ENCODE measurements at regions not wholly inside any gene's neighbourhood (a gene's known extent, or its start where the extent isn't known, plus 50 kb on each side); places are given as distances from the start of the nearest gene placed in this dataset.
A peak's percentile ranks its signal among the peaks of the same experiment; 100 is the strongest.
"Not testable (repeated sequence)": the region's sequence is repeated elsewhere in the genome, so short reads cannot be mapped to it uniquely, and the experiment has no call there.

DNA sequence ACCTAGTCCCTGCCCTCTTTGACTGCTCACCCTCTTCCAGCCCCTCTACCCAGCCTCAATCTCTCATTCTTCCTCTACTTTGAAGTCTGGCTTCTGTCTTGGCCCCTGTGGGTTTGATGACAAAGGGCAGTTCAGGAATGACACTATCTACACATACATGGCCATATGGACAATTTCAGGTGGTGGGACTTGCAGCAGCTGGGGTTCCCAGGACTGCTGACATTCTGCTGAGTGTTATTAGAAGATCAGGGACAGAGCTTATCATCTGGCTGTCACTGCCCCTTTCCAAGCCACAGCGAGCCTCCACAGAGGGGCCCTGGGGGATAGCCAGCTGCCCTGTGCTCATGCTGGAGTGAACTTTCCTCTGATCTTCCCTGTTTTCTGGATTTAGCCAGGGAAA lies 97.4 kb upstream of the IPO9 start:
- peak overlapping the region; percentile 40 to 90 (median 79) for H3K27ac ChIP-seq
- no peak overlapping the region for H3K4me3 ChIP-seq
- ATAC-seq (peak; percentile 75 to 94 (median 84)), DNase-seq (peak; percentile 54 to 77)
- intact Hi-C loops (cut with DNase I): no loop called here
- no peaks in the 10 kb centered on the region for H3K27me3 ChIP-seq
- TF ChIP-seq, protein P1, sequence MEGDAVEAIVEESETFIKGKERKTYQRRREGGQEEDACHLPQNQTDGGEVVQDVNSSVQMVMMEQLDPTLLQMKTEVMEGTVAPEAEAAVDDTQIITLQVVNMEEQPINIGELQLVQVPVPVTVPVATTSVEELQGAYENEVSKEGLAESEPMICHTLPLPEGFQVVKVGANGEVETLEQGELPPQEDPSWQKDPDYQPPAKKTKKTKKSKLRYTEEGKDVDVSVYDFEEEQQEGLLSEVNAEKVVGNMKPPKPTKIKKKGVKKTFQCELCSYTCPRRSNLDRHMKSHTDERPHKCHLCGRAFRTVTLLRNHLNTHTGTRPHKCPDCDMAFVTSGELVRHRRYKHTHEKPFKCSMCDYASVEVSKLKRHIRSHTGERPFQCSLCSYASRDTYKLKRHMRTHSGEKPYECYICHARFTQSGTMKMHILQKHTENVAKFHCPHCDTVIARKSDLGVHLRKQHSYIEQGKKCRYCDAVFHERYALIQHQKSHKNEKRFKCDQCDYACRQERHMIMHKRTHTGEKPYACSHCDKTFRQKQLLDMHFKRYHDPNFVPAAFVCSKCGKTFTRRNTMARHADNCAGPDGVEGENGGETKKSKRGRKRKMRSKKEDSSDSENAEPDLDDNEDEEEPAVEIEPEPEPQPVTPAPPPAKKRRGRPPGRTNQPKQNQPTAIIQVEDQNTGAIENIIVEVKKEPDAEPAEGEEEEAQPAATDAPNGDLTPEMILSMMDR (IDR thresholded peaks at IDR 0.05): no peak
- H3K9me3 ChIP-seq: no peaks in the 10 kb centered on the region
- H3K36me3 ChIP-seq: no peaks in the 10 kb centered on the region
- WGBS, 2 donors: 39 to 53% methylated on average over 1 of the region's 1 CpG
- H3K4me1 ChIP-seq: peaks cover 39 to 98% (median 78%) of the 10 kb centered on the region in 9 donors

DNA sequence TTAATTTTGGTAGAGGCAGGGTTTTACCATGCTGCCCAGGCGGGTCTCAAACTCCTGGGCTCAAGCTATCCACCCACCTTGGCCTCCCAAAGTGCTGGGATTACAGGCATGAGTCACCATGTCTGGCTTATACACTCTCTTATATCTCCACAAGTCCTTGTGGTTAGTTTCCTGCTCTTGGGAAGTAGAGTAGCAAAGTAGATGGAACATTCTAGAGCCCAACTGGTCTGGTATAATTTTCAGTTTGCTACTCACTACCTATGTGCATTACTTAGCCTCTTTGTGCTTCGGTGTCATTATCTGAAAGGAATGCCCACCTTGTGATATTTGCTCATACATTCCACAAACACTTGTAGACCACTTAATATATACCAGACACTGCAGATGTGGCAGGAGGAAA lies 96.6 kb upstream of the IPO9 start:
- intact Hi-C loops (cut with DNase I): no loop called here
- DNase-seq: no peak
- 61 to 80% methylated on average over 2 of the region's 2 CpGs for WGBS, 2 donors
- ATAC-seq: peak in 2 of 8 donors; percentile 25 to 36
- Histone ChIP-seq H3K4me3 (no peak overlapping the region), H3K27ac (peak overlapping the region in 9 of 10 donors; percentile 69 to 90 (median 80)), H3K9me3 (no peaks in the 10 kb centered on the region), H3K4me1 (peaks cover 38 to 98% (median 78%) of the 10 kb centered on the region in 9 donors), H3K27me3 (no peaks in the 10 kb centered on the region), H3K36me3 (no peaks in the 10 kb centered on the region)
- TF ChIP-seq, protein P1 (IDR thresholded peaks at IDR 0.05): no peak

DNA sequence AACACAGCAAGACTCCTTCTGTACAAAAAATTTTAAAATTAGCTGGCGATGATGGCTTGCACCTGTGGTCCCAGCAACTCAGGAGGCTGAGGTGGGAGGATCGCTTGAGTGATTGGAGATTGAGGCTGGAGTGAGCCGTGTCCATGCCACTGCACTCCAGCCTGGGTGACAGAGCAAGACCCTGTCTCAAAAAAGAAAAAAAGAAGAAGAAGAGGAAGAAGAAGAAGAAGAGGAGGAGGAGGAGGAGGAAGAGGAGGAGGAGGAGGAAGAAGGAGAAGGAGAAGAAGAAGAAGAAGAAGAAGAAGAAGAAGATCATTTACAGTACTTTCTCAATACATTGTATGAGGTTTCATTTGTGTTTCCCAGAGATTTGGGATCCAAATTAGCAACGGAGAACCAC lies 94.7 kb upstream of the IPO9 start:
- H3K4me3 ChIP-seq; H3K27me3 ChIP-seq; H3K9me3 ChIP-seq; ATAC-seq; DNase-seq; H3K36me3 ChIP-seq; intact Hi-C loops (cut with DNase I): not testable (repeated sequence)
- WGBS, 2 donors: 76 to 86% methylated on average over 4 of the region's 4 CpGs
- peaks cover 49 to 98% (median 87%) of the 10 kb centered on the region in 9 donors for H3K4me1 ChIP-seq
- peak overlapping the region in 6 of 10 donors; percentile 27 to 97 (median 94) for H3K27ac ChIP-seq

DNA sequence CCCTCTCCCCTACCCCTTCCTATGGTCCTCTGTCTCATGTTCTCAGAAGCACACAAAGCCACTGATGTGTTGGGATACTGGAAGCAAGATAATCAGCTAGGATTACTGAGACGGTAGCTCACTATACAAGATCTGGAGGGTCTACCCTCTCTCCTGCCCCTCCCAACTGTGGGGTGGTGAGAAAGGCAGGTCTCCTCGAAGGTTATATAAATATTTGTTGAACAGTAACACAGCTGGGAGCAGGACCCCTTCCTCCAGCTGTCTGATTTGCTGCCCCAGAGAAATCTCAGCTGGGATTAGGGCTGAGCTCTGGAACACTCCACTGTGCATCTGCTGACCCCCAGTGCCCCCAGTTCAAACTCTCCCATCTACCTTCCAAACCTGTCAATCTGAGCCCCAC lies 94.2 kb upstream of the IPO9 start:
- intact Hi-C loops (cut with DNase I): no loop called here
- no peaks in the 10 kb centered on the region for H3K36me3 ChIP-seq
- peak overlapping the region in 8 of 10 donors; percentile 27 to 97 (median 89) for H3K27ac ChIP-seq
- DNase-seq: no peak
- peaks cover 48 to 100% (median 90%) of the 10 kb centered on the region in 9 donors for H3K4me1 ChIP-seq
- H3K27me3 ChIP-seq: peaks cover 0 to 10% (median 0%) of the 10 kb centered on the region in 7 donors
- ATAC-seq: no peak
- no peaks in the 10 kb centered on the region for H3K9me3 ChIP-seq
- H3K4me3 ChIP-seq: no peak overlapping the region
- WGBS, 2 donors: 39 to 58% methylated on average over 2 of the region's 2 CpGs
- TF ChIP-seq, protein P1 (IDR thresholded peaks at IDR 0.05): no peak

DNA sequence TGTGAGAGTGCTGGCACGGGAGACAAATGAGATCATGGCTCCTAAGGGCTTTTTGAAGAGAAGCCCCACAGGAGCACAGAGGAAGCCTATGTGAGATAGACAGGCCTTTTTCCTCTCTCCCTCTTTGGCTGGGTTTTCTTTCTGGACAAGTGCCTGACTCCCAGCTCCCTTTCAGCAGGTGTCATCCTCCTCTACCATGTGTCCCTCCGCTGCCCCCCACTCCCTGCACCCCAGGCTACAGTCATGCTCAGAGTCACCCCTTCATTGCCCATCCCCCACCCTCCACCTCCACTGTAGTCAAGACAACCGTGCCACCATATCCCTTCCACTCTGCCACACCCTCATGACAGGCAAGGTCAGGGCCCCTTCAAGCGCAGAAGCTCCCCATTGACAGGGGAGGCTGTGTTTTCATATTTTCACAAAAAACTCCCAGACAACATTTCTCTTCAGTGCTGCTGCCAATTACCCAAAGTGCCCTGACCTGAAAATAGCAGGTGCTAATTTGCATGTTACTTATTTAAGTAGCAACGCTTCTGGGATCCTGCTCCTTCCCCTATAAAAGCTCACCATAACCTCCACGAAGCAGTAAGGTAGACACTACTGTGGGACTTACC lies 92.1 kb upstream of the IPO9 start:
- intact Hi-C loops (cut with DNase I): no loop called here
- Histone ChIP-seq H3K4me3 (no peak overlapping the region), H3K4me1 (peaks cover 40 to 100% (median 86%) of the 10 kb centered on the region in 9 donors), H3K9me3 (no peaks in the 10 kb centered on the region), H3K36me3 (no peaks in the 10 kb centered on the region), H3K27me3 (peaks cover 0 to 16% (median 0%) of the 10 kb centered on the region in 7 donors), H3K27ac (peak overlapping the region; percentile 77 to 97 (median 92))
- TF ChIP-seq, protein P1 (IDR thresholded peaks at IDR 0.05): no peak
- WGBS, 2 donors: 33 to 36% methylated on average over 6 of the region's 6 CpGs
- ATAC-seq: no peak
- DNase-seq: no peak

Data from heart right ventricle (tissue), 16 donors.